NB4 (cell line): ENCODE measurements at regions not wholly inside any gene's neighbourhood (a gene's known extent, or its start where the extent isn't known, plus 50 kb on each side); places are given as distances from the start of the nearest gene placed in this dataset.
A peak's percentile ranks its signal among the peaks of the same experiment; 100 is the strongest.

Experiments used
- DNase-seq: peaks from one replicate; pipeline ENCODE4 v3.0.0; 2010; ENCODE audit warnings: low read depth
- H3K4me3 ChIP-seq: one replicate; pipeline ENCODE4 v1.5.1; 2011; ENCODE audit warnings: mild to moderate bottlenecking, low read depth, low read length, moderate library complexity
- MAX ChIP-seq: IDR thresholded peaks from 2 replicates; pipeline ENCODE4 v1.6.1; 2011; ENCODE audit warnings: low read depth, low read length
- MYC ChIP-seq: IDR thresholded peaks from 2 replicates; pipeline ENCODE4 v1.6.1; 2011; ENCODE audit warnings: low read depth, low read length
- POLR2A ChIP-seq: IDR thresholded peaks from 2 replicates; pipeline ENCODE4 v1.6.1; 2011; ENCODE audit warnings: mild to moderate bottlenecking; ENCODE audit not compliant: insufficient read length; ENCODE audit errors: extremely low read depth
- TF ChIP-seq, protein P1 (sequence below): IDR thresholded peaks from one replicate; pipeline ENCODE4 v1.5.1; 2012; ENCODE audit warnings: low read depth, low read length

DNA sequence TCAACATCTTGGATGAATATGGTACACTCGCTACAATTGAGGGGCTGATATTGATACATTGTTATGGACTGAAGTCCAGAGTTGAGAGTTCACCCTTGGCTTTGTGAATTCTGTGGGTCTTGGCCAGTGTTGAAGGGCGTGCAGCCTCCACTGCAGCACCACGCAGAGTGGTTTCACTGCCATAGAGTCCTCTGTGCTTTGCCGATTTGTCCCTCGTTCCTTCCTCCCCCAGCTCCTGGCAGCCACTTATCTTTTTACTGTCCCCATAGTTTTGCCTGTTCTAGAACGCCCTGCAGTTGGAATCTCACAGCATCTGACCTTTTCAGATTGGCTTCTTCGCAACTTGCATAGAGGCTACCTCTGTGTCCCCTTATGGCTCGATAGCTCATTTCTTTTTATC, 57.3 kb upstream of the IRS2 start:
- H3K4me3 ChIP-seq: no peak overlapping the region
- TF ChIP-seq MAX: no peak
- TF ChIP-seq MYC: no peak
- TF ChIP-seq, protein P1, sequence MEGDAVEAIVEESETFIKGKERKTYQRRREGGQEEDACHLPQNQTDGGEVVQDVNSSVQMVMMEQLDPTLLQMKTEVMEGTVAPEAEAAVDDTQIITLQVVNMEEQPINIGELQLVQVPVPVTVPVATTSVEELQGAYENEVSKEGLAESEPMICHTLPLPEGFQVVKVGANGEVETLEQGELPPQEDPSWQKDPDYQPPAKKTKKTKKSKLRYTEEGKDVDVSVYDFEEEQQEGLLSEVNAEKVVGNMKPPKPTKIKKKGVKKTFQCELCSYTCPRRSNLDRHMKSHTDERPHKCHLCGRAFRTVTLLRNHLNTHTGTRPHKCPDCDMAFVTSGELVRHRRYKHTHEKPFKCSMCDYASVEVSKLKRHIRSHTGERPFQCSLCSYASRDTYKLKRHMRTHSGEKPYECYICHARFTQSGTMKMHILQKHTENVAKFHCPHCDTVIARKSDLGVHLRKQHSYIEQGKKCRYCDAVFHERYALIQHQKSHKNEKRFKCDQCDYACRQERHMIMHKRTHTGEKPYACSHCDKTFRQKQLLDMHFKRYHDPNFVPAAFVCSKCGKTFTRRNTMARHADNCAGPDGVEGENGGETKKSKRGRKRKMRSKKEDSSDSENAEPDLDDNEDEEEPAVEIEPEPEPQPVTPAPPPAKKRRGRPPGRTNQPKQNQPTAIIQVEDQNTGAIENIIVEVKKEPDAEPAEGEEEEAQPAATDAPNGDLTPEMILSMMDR: no peak
- no peak for TF ChIP-seq POLR2A
- DNase-seq: no peak

- TF ChIP-seq, protein P1: no peak
- no peak for TF ChIP-seq POLR2A
- no peak overlapping the region for H3K4me3 ChIP-seq
Measured at GRCh38 chr13:109842212-109842920, 56.0 kb upstream of the IRS2 start.

DNA sequence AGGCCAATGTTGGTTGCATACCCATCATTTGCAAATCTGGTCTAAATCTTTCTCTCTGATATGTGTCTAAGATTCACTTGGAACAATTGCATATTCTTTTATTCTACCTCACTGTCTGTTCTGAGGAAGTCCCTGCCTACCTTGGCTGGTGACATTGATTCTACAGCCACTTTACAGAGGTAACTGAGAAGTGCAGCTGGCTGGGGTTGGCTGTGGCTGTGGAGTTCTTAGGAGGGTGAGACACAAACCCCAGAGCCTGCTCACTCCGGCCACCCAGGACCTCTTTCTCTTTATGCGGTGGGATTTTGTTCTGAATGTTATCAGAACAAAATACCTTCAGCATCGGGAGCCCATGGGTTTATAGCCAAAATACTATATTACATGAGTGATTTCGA, 54.5 kb upstream of the IRS2 start:
- no peak for TF ChIP-seq MYC
- no peak for TF ChIP-seq POLR2A
- H3K4me3 ChIP-seq: no peak overlapping the region
- DNase-seq: no peak

More at GRCh38 chr13:109842212-109842920, 56.0 kb upstream of the IRS2 start:
- no peak for DNase-seq

DNA sequence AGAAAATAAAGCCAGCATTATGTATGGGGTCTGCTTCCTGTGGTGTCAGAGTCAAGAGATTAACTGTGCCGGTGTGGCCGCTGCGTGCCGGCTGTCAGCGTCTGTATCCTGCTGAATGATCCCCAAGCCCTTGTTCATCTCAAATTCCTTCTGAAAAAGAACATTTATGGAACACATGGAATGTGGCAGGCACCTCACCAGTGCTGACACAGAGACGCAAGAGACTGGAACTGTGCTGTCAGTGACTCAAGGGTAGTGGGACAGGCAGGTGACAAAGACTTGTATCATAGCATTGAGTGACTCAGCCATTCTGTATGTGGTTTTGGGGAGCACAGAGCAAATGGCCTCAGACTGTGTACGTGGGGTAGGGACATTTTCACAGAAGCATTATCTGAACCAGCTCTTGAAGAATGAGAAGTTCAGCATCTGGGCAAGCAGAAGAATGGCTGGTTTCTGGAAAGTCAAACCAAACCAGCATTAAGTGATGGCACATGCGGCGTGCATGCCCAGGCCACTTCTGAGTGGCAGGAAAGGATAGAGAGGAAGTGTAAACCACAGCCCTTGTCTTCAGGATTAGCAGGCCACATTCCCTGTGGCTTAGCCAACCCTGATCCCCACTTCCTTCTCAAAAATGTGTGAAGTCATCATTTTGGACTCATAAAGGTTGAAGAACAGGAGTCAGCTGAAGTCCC, 54.0 kb upstream of the IRS2 start:
- DNase-seq: peak; percentile 84
- peak overlapping the region; percentile 7 for H3K4me3 ChIP-seq
- TF ChIP-seq POLR2A (no peak), MYC (no peak), MAX (0 out of 2 replicates have a peak, but pooled peaks have one; percentile 8)
- TF ChIP-seq, protein P1: no peak

DNA sequence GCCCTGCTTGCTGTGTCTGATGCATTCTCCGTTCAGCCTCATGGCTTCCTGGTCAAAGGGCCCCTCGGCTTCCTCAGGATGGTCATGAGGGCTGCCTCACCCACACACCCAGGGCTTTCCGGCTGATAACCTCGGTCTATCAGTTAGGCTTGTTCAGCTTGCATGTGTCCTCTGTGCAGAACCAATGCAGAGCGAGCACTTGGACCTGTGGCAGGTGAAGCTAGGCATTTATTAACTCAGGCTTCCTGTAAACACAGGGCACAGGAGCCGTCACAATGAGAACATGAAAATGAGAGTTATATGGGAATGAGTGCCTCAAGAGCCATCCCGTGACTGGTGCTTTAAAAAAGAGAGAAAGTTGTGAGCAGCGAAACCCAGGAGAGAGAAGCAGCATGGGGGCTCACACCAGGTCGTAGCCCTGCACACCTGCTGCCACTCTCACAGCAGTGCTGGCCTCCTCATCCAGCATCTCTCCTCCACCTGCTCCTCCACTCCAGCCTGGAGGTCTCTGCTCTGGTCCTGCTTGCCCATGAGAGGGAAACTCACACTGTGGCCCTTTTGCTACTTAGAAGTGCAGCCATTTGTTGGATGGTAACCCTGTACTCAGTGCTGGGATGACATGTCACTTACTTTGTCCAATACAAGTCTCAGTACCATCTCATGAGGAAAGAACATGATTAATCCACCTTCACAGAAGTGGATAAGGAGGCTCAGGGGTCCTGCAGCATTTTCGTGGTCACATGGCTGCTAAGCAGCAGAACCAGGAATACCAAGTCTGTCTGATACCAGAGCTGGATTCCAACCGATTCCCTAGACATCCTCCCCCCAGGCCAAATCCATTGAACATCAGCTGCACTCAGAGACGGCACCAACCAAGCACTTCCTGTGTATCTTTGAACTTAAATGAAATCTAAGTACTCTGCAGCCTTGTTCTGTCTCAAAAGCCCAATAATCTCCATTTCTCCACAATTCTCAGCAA, 50.5 kb upstream of the IRS2 start:
- H3K4me3 ChIP-seq: no peak overlapping the region
- DNase-seq: no peak
- TF ChIP-seq MYC: no peak
- TF ChIP-seq, protein P1: no peak
- no peak for TF ChIP-seq MAX
- TF ChIP-seq POLR2A: no peak
